CD4-positive, alpha-beta T cell treated with Interleukin-10 for 1 hour (primary cell): ENCODE measurements at regions not wholly inside any gene's neighbourhood (a gene's known extent, or its start where the extent isn't known, plus 50 kb on each side); places are given as distances from the start of the nearest gene placed in this dataset.
"Not testable (repeated sequence)": the region's sequence is repeated elsewhere in the genome, so short reads cannot be mapped to it uniquely, and the experiment has no call there.

Experiments used
- DNase-seq: peaks from one replicate; pipeline ENCODE4 v3.0.0-alpha.2; 2020

- no peak for DNase-seq
Measured at GRCh38 chr4:13678186-13678924, 50.8 kb upstream of the BOD1L1 start.

GRCh38 chr4:13681570-13681969, 54.0 kb upstream of the BOD1L1 start:
- DNase-seq, result no peak

DNA sequence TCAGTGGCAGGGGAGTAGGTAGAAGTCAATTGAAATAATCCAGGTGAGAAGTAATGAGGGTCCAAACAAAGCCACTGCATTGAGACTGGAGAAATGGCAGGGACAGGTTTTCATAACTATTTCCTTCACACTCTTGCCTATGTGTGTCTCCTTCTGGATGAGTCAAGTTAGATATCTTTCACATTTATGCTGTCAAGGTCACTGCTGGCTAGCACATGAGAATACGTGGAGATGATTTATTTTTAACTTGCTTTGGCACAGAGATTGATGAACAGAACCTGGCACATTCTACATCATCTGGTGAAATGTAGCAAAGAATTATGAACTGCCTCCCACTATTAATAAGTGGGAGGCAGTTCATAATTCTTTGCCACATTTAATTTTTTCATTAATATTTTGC, 66.7 kb upstream of the BOD1L1 start:
- no peak for DNase-seq

GRCh38 chr4:13698296-13698695, 70.8 kb upstream of the BOD1L1 start:
- DNase-seq, result no peak

DNA sequence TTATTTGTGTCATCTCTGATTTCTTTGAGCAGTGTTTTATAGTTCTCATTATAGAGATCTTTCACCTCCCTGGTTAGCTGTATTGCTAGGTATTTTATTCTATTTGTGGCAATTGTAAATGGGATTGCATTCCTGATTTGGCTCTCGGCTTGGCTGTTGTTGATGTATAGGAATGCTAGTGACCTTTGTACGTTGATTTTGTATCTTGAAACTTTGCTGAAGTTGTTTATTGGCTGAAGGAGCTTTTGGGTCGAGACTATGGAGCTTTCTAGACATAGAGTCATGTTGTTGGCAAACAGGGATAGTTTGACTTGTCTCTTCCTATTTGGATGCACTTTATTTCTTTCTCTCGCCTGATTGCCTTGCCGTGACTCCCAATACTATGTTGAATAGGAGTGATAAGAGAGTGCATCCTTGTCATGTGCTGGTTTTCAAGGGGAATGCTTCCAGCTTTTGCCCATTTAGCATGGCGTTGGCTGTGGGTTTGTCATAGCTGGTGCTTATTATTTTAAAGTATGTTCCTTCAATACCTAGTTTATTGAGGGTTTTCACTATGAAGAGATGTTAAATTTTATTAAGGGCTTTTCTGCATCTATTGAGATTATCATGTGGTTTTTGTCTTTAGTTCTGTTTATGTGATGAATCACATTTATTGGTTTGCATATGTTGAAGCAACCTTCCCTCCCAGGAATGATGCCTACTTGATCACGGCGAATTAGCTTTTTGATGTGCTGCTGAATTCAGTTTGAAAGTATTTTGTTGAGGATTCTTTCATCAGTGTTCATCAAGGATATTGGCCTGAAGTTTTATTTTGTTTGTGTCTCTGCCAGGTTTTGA, 72.7 kb upstream of the BOD1L1 start:
- DNase-seq, result no peak

DNA sequence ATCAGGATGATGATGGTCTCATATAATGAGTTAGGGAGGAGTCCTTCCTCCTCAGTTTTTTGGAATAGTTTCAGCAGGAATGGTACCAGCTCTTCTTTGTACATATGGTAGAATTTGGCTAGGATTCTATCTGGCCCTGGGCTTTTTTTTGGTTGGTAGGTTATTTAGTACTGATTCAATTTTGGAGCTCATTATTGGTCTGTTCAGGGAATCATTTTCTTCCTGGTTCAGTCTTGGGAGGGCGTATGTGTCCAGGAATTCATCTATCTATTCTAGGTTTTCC, 73.3 kb upstream of the BOD1L1 start:
- DNase-seq, result not testable (repeated sequence)

DNA sequence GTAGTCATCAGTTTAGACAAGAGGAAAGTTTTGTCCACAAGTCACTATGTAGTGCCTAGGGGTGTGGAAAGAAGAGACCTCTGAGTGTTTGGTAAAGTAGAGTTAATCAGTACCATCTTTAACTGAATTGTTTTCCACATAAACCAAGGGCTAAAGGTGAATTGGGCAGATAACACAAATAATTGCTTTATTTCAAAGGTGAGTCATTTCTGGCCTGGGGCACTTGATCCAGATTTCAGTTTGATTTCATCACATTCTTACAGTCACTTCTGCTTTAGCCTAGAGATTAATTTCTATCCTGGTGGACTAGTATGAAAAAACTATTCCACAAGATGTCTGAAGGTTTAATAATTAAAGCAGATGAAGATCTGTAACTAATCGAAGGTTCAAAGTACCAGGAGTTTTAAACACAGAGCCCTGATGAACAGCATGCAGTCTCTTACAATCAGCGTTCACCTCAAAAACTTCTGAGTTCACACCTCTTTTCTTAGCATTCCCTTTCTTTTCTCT, 74.5 kb upstream of the BOD1L1 start:
- no peak for DNase-seq

GRCh38 chr4:13703096-13703495, 75.6 kb upstream of the BOD1L1 start:
- DNase-seq, result no peak

DNA sequence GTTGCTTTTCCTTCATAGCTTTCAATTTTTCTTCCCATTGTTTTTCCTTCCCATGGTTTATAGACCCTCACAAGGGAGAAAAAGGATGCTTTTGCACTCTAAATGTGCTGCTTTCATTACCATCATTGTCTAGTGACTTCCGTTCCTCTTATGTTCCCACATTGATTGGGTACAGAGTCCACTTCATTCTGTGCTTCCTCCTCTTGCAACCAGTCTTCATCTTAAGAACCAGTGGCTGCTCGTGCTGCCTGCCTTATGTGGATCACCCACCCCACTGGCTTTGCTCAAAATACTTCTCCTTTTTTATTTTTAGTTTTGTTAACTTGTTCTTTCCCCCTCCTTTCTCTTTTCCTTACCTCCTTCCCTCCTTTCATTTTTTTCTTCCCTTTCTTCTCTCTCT, 76.5 kb upstream of the BOD1L1 start:
- no peak for DNase-seq

DNA sequence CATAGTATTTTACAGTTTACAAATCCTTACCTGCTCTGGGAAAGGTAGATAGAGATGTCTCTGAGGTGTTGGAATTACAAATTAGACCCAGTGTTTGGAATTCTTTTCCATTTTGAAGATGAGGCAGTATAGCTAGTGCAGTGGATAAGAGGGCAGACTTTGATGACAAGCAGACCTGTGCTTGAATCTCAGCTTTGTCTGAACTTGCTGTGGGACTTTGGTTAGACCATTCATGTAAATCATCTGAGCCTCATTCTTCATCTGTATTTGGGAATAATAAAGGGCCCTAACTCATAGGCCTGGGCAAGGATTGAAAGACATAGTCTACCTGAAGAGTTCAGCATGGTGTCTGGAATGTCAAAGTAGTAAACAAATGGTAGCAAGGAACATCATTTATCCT, 77.2 kb upstream of the BOD1L1 start:
- DNase-seq, result no peak

- DNase-seq, result no peak
Measured at GRCh38 chr4:13705521-13706041, 78.1 kb upstream of the BOD1L1 start.

- DNase-seq, result no peak
Measured at GRCh38 chr4:13706120-13706519, 78.6 kb upstream of the BOD1L1 start.

- no peak for DNase-seq
Measured at GRCh38 chr4:13706716-13707115, 79.2 kb upstream of the BOD1L1 start.

GRCh38 chr4:13710246-13710885, 82.8 kb upstream of the BOD1L1 start:
- no peak for DNase-seq

DNA sequence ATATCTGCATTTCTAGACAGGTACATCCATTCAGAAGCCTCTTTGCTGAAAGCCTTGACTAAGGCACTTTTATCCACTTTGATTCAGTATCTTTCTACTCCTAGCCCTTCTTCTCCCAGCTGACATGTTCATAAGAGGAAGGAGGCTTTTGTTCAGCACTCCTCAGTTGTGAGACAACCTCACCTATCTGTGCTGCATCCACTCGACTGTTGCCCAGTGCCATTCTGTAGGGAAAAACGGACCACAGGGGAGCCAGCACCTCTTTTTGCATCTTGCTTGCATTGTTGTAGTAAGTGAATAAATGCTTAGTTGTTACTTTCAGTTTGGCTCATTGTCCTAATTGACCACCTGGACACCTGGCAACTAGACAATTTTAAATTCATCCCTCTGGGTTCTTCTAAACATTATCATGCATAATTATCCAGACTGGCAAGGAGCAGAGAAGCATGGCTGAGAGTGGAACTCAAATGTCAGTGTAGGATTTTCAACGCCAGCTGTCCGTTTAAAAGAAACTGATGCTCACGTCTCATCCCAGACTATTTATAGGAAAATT, 83.8 kb upstream of the BOD1L1 start:
- no peak for DNase-seq

GRCh38 chr4:13721894-13722293, 94.4 kb upstream of the BOD1L1 start:
- DNase-seq, result no peak

GRCh38 chr4:13722649-13723048, 95.1 kb upstream of the BOD1L1 start:
- no peak for DNase-seq

GRCh38 chr4:13728761-13729160, 101.2 kb upstream of the BOD1L1 start:
- no peak for DNase-seq

- no peak for DNase-seq
Measured at GRCh38 chr4:13731019-13731418, 103.5 kb upstream of the BOD1L1 start.

GRCh38 chr4:13733817-13734216, 106.3 kb upstream of the BOD1L1 start:
- DNase-seq, result no peak

DNA sequence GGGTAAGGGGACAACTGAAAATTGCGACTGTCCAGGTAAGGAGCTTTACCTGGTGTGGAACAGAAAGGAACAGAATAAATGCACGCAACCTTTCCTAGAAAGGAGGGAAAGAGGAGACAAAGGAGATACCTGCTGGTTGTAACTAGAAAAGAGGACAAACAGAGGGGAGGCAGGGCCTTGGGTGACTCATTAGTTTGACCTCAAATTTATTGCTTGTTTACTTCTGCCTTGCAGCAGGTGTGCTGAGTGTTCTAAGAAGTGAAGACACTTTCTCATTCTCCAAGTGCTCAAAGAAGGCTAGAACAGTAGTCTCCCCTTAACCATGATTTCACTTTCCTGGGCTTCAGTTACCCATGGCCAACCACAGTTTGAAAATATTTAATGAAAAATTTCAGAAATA, 123.1 kb upstream of the BOD1L1 start:
- no peak for DNase-seq

GRCh38 chr4:13761581-13761980, 134.1 kb upstream of the BOD1L1 start:
- not testable (repeated sequence) for DNase-seq

DNA sequence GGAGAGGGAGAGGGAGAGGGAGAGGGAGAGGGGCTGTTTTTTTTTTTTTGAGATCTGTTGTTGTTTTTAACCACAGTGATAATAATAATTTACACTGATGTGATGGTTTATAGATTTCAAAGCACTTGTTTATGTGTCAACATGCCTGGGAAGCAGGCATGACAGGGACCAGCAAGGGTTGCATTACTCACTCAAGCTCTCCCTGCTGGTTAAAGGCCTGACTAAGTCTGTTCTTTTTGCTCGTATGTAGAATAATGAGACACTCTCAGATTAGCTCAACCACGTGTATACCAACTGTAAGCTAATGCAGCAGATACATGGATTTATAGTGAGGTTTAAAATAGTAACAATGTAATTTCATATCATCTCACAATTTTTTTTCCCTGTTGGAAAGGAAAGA, 134.6 kb upstream of the BOD1L1 start:
- no peak for DNase-seq
